IMR-90 (cell line): ENCODE measurements at regions not wholly inside any gene's neighbourhood (a gene's known extent, or its start where the extent isn't known, plus 50 kb on each side); places are given as distances from the start of the nearest gene placed in this dataset.

Experiments used
- ATAC-seq: fragments of 200-7000 bp; cut with Tn5 transposase; 2 replicates; pipeline ENCODE4 v1.9.1; 2020; ENCODE audit warnings: low read depth, mild to moderate bottlenecking, moderate library complexity
- BruUV-seq: library from RNA; stranded (reverse); fragments of 400-500 nt; replicated peaks from 2 replicates; lab custom pipeline; 2021; lab: Mats Ljungman, UMichigan
- CTCF ChIA-PET: fragments of 300-600 bp; formaldehyde crosslinking; extraction: SDS; loops from one replicate; lab custom pipeline; 2021; ENCODE audit warnings: antibody characterized with exemption; lab: Yijun Ruan, JAX
- POLR2A ChIA-PET: fragments of 300-600 bp; sonication (Branson Sonifier 250); formaldehyde crosslinking; loops from one replicate; lab custom pipeline; 2022; ENCODE audit warnings: antibody characterized with exemption; ENCODE audit not compliant: unreplicated experiment; lab: Charles Lee
- DNase-seq: peaks from one replicate; pipeline ENCODE4 v3.0.0; 2013
- H2AFZ ChIP-seq: replicated peaks from 2 replicates; pipeline ENCODE3; 2013; ENCODE audit warnings: low read length, mild to moderate bottlenecking; ENCODE audit not compliant: poor library complexity
- H2AK5ac ChIP-seq: 2 replicates; pipeline ENCODE4 v1.6.1; 2013; ENCODE audit warnings: low read depth, low read length, inconsistent platforms
- H2AK9ac ChIP-seq: replicated peaks from 2 replicates; pipeline ENCODE3; 2013; ENCODE audit warnings: mild to moderate bottlenecking, low read depth, low read length, moderate library complexity; ENCODE audit not compliant: poor library complexity
- H2BK120ac ChIP-seq: 2 replicates; pipeline ENCODE4 v1.6.1; 2013; ENCODE audit warnings: low read depth, low read length, inconsistent platforms
- H2BK15ac ChIP-seq: 3 replicates; pipeline ENCODE4 v1.6.1; 2013; ENCODE audit warnings: low read depth, low read length, inconsistent platforms
- H2BK20ac ChIP-seq: 2 replicates; pipeline ENCODE4 v1.6.1; 2013; ENCODE audit warnings: low read depth, mild to moderate bottlenecking, inconsistent platforms, low read length, moderate library complexity
- H2BK5ac ChIP-seq: 2 replicates; pipeline ENCODE4 v1.6.1; 2013; ENCODE audit warnings: mild to moderate bottlenecking, low read depth, low read length, inconsistent platforms; ENCODE audit not compliant: poor library complexity, severe bottlenecking
- H3K14ac ChIP-seq: replicated peaks from 2 replicates; pipeline ENCODE4 v1.6.1; 2013; ENCODE audit warnings: low read depth, low read length, inconsistent platforms
- H3K18ac ChIP-seq: 2 replicates; pipeline ENCODE4 v1.6.1; 2013; ENCODE audit warnings: low read depth, low read length, control low read depth
- H3K23ac ChIP-seq: 2 replicates; pipeline ENCODE4 v1.6.1; 2013; ENCODE audit warnings: low read depth, low read length, inconsistent platforms
- H3K27ac ChIP-seq: 2 replicates; pipeline ENCODE4 v1.5.1; 2013; ENCODE audit warnings: mild to moderate bottlenecking, control low read depth, low read length; ENCODE audit not compliant: insufficient read depth
- H3K27me3 ChIP-seq: 2 replicates; pipeline ENCODE4 v1.6.1; 2013; ENCODE audit warnings: low read length; ENCODE audit not compliant: control insufficient read depth, insufficient read depth
- H3K36me3 ChIP-seq: 2 replicates; pipeline ENCODE4 v1.6.1; 2013; ENCODE audit warnings: low read length, mixed read lengths; ENCODE audit not compliant: control insufficient read depth, insufficient read depth
- H3K4ac ChIP-seq: 2 replicates; pipeline ENCODE4 v1.6.1; 2013; ENCODE audit warnings: low read depth, low read length, inconsistent platforms
- H3K4me1 ChIP-seq: 2 replicates; pipeline ENCODE4 v1.6.1; 2013; ENCODE audit warnings: low read length, mixed read lengths; ENCODE audit not compliant: control insufficient read depth, insufficient read depth
- H3K4me2 ChIP-seq: 2 replicates; pipeline ENCODE4 v1.6.1; 2013; ENCODE audit warnings: low read depth, mild to moderate bottlenecking, control low read depth, low read length, moderate library complexity
- H3K4me3 ChIP-seq: 2 replicates; pipeline ENCODE4 v1.5.1; 2013; ENCODE audit warnings: low read depth, mild to moderate bottlenecking, control low read depth, low read length, moderate library complexity; ENCODE audit not compliant: insufficient read depth
- H3K56ac ChIP-seq: 2 replicates; pipeline ENCODE4 v1.6.1; 2013; ENCODE audit warnings: low read length, inconsistent platforms; ENCODE audit not compliant: insufficient read depth; ENCODE audit errors: extremely low read depth
- H3K79me1 ChIP-seq, 2 experiments: 2 replicates each; pipeline ENCODE4 v1.6.1; 2013; ENCODE audit warnings: low read length in 2 of 2, inconsistent platforms in 1 of 2, low read depth in 1 of 2
- H3K9ac ChIP-seq: 2 replicates; pipeline ENCODE4 v1.6.1; 2013; ENCODE audit warnings: low read depth, low read length, control low read depth
- H3K9me1 ChIP-seq: 2 replicates; pipeline ENCODE4 v1.6.1; 2013; ENCODE audit warnings: low read length, inconsistent platforms; ENCODE audit not compliant: insufficient read depth
- H3K9me3 ChIP-seq: 2 replicates; pipeline ENCODE4 v1.6.1; 2013; ENCODE audit warnings: low read length; ENCODE audit not compliant: control insufficient read depth, insufficient read depth
- H4K20me1 ChIP-seq: 2 replicates; pipeline ENCODE4 v1.6.1; 2013; ENCODE audit warnings: low read length, inconsistent platforms; ENCODE audit not compliant: insufficient read depth
- H4K5ac ChIP-seq: 2 replicates; pipeline ENCODE4 v1.6.1; 2013; ENCODE audit warnings: mild to moderate bottlenecking, low read depth, low read length, control low read depth
- H4K8ac ChIP-seq, 2 experiments: 2 replicates each; pipeline ENCODE4 v1.6.1; 2013; ENCODE audit warnings: low read depth in 2 of 2, low read length in 2 of 2, control low read depth in 1 of 2, inconsistent platforms in 1 of 2
- H4K91ac ChIP-seq: 2 replicates; pipeline ENCODE4 v1.6.1; 2013; ENCODE audit warnings: low read depth, low read length, inconsistent platforms; ENCODE audit not compliant: insufficient read depth
- BHLHE40 ChIP-seq: fragments of 150-350 bp; IDR thresholded peaks from 2 replicates; pipeline ENCODE4 v1.6.1; 2016; ENCODE audit warnings: mild to moderate bottlenecking, low read depth, low read length
- CEBPB ChIP-seq: IDR thresholded peaks from 2 replicates; pipeline ENCODE4 v1.6.1; 2012; ENCODE audit warnings: low read depth, low read length, improper control_type of control experiment
- CHD1 ChIP-seq: IDR thresholded peaks from 2 replicates; pipeline ENCODE4 v1.6.1; 2012; ENCODE audit warnings: low read depth, low read length, improper control_type of control experiment
- FOS ChIP-seq: fragments of 150-350 bp; IDR thresholded peaks from 2 replicates; pipeline ENCODE4 v1.6.1; 2016; ENCODE audit warnings: low read depth, low read length
- MAFK ChIP-seq: IDR thresholded peaks from 2 replicates; pipeline ENCODE4 v1.6.1; 2012; ENCODE audit warnings: low read depth, low read length, improper control_type of control experiment
- MAZ ChIP-seq: IDR thresholded peaks from 2 replicates; pipeline ENCODE4 v1.6.1; 2012; ENCODE audit warnings: low read depth, mild to moderate bottlenecking, low read length, improper control_type of control experiment, moderate library complexity, borderline replicate concordance
- MXI1 ChIP-seq: IDR thresholded peaks from 2 replicates; pipeline ENCODE4 v1.6.1; 2012; ENCODE audit warnings: low read depth, mild to moderate bottlenecking, low read length, moderate library complexity, borderline replicate concordance
- NFE2L2 ChIP-seq: fragments of 150-350 bp; IDR thresholded peaks from 2 replicates; pipeline ENCODE4 v1.6.1; 2016; ENCODE audit warnings: low read depth, mild to moderate bottlenecking, low read length
- POLR2A ChIP-seq: IDR thresholded peaks from 2 replicates; pipeline ENCODE4 v1.6.1; 2012; ENCODE audit warnings: mild to moderate bottlenecking, low read depth, low read length
- RAD21 ChIP-seq: IDR thresholded peaks from 2 replicates; pipeline ENCODE4 v1.6.1; 2012; ENCODE audit warnings: low read length, improper control_type of control experiment
- RCOR1 ChIP-seq: IDR thresholded peaks from 2 replicates; pipeline ENCODE4 v1.6.1; 2012; ENCODE audit warnings: mild to moderate bottlenecking, low read length, improper control_type of control experiment; ENCODE audit not compliant: insufficient replicate concordance
- RFX5 ChIP-seq: IDR thresholded peaks from 2 replicates; pipeline ENCODE4 v1.8.0; 2012; ENCODE audit warnings: low read depth, mild to moderate bottlenecking, low read length, moderate library complexity
- SMC3 ChIP-seq: fragments of 150-350 bp; IDR thresholded peaks from 2 replicates; pipeline ENCODE4 v1.6.1; 2016; ENCODE audit warnings: low read depth, mild to moderate bottlenecking, antibody characterized with exemption, low read length, moderate library complexity
- USF2 ChIP-seq: fragments of 150-350 bp; IDR thresholded peaks from 2 replicates; pipeline ENCODE4 v1.6.1; 2017; ENCODE audit warnings: mild to moderate bottlenecking, antibody characterized with exemption, low read length, low read depth
- WGBS, 2 experiments: methylation state at CpG; one replicate each; pipeline versions ENCODE4 v1.1.5 to v1.1.7; 2013; ENCODE audit warnings: missing lambda C conversion rate in 2 of 2; ENCODE audit not compliant: insufficient read length in 1 of 2; ENCODE audit errors: extremely low coverage in 2 of 2; 5-methylcytosine and 5-hydroxymethylcytosine counted together
- dilution Hi-C: fragments of 300-500 bp; cut with HindIII; formaldehyde crosslinking; loops from one replicate; pipeline ENCODE4 v1.14.3; 2018; ENCODE audit warnings: low sequenced_read_pairs; ENCODE audit not compliant: unreplicated experiment
- in situ Hi-C: fragments of 300-500 bp; cut with MboI; formaldehyde crosslinking; loops from 3 replicates; pipeline ENCODE4 v1.14.3; 2019; ENCODE audit warnings: low sequenced_read_pairs, inconsistent platforms, mixed read lengths
- intact Hi-C: fragments of 100-400 bp; cut with micrococcal nuclease; formaldehyde crosslinking; loops from 2 replicates; pipeline ENCODE4 v1.10.0; 2022
- TF ChIP-seq, protein P1 (sequence below): conservative IDR thresholded peaks from 2 replicates; pipeline ENCODE4 v1.5.1; 2012; ENCODE audit warnings: mild to moderate bottlenecking, low read depth, low read length, improper control_type of control experiment
- TF ChIP-seq, protein P2 (sequence below): fragments of 150-350 bp; IDR thresholded peaks from 2 replicates; pipeline ENCODE4 v1.6.1; 2016; ENCODE audit warnings: low read depth, mild to moderate bottlenecking, low read length, moderate library complexity, borderline replicate concordance

DNA sequence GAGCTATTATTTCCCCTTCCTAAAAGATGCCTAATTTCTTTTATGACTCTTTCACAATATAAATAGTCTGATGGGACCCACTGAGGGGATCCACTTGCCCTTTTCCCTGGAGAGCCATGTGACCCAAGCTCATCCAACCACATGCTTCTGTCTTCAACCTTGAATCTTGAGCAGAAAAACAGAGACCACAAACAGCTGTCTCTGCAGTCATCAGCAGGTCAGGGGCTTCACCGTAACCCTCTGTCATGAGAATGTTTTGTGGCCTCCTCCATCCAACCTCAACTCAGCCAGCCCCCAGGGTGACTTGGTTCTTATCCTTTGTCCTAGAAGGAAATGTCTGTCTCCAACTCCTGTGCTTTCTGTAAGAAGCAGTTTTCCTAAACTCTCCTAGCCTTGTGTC is 129.6 kb upstream of the POU2AF2 start:
- Histone ChIP-seq H3K4me2 (no peak overlapping the region), H3K27me3 (no peaks in the 10 kb centered on the region; the same call in 1 of the 2 replicates), H2BK5ac (no peak overlapping the region), H2AK9ac (no peak overlapping the region), H3K18ac (no peak overlapping the region), H2BK15ac (no peak overlapping the region), H3K9ac (no peak overlapping the region), H3K4me3 (no peak overlapping the region), H3K9me1 (no peaks in the 10 kb centered on the region), H3K79me1 (no peaks in the 10 kb centered on the region), H2AFZ (no peak overlapping the region), H3K4ac (no peak overlapping the region), H3K14ac (no peak overlapping the region), H2BK20ac (no peak overlapping the region), H3K27ac (no peak overlapping the region), H4K20me1 (no peaks in the 10 kb centered on the region), H3K56ac (no peak overlapping the region), H4K8ac (no peak overlapping the region), H2BK120ac (no peak overlapping the region), H2AK5ac (no peak overlapping the region), H3K23ac (no peak overlapping the region), H4K5ac (no peak overlapping the region), H3K9me3 (no peaks in the 10 kb centered on the region), H3K4me1 (no peaks in the 10 kb centered on the region), H3K36me3 (no peaks in the 10 kb centered on the region), H4K91ac (no peak overlapping the region)
- no peak for ATAC-seq
- intact Hi-C loops (no loop called here), in situ Hi-C loops (no loop called here), dilution Hi-C loops (no loop called here)
- TF ChIP-seq POLR2A (no peak), SMC3 (no peak), CHD1 (no peak), FOS (no peak), BHLHE40 (no peak), NFE2L2 (no peak), MXI1 (no peak), CEBPB (no peak), MAFK (no peak), RCOR1 (no peak), USF2 (no peak), MAZ (no peak), RFX5 (no peak), RAD21 (no peak)
- TF ChIP-seq, protein P1, sequence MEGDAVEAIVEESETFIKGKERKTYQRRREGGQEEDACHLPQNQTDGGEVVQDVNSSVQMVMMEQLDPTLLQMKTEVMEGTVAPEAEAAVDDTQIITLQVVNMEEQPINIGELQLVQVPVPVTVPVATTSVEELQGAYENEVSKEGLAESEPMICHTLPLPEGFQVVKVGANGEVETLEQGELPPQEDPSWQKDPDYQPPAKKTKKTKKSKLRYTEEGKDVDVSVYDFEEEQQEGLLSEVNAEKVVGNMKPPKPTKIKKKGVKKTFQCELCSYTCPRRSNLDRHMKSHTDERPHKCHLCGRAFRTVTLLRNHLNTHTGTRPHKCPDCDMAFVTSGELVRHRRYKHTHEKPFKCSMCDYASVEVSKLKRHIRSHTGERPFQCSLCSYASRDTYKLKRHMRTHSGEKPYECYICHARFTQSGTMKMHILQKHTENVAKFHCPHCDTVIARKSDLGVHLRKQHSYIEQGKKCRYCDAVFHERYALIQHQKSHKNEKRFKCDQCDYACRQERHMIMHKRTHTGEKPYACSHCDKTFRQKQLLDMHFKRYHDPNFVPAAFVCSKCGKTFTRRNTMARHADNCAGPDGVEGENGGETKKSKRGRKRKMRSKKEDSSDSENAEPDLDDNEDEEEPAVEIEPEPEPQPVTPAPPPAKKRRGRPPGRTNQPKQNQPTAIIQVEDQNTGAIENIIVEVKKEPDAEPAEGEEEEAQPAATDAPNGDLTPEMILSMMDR, result no peak
- TF ChIP-seq, protein P2, sequence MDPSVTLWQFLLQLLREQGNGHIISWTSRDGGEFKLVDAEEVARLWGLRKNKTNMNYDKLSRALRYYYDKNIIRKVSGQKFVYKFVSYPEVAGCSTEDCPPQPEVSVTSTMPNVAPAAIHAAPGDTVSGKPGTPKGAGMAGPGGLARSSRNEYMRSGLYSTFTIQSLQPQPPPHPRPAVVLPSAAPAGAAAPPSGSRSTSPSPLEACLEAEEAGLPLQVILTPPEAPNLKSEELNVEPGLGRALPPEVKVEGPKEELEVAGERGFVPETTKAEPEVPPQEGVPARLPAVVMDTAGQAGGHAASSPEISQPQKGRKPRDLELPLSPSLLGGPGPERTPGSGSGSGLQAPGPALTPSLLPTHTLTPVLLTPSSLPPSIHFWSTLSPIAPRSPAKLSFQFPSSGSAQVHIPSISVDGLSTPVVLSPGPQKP, result no peak
- no peak for DNase-seq
- BruUV-seq, result no TSS peak
- WGBS, 2 experiments, result no CpG with 5 or more reads among the region's 1 CpG
- CTCF ChIA-PET, result no interaction called here
- POLR2A ChIA-PET, result no interaction called here
